Fibroblast of the aortic adventitia (primary cell): ENCODE measurements at regions not wholly inside any gene's neighbourhood (a gene's known extent, or its start where the extent isn't known, plus 50 kb on each side); places are given as distances from the start of the nearest gene placed in this dataset.
A peak's percentile ranks its signal among the peaks of the same experiment; 100 is the strongest.

Experiments used
- DNase-seq: peaks from one replicate; pipeline ENCODE4 v3.0.0-alpha.2; 2010; ENCODE audit warnings: low read depth
- H3K4me3 ChIP-seq: 2 replicates; pipeline ENCODE4 v1.5.1; 2011; ENCODE audit warnings: low read depth, mild to moderate bottlenecking, control low read depth, low read length, moderate library complexity
- CTCF ChIP-seq: IDR thresholded peaks from 2 replicates; pipeline ENCODE4 v1.5.1; 2011; ENCODE audit warnings: mild to moderate bottlenecking, low read length, control low read depth, inconsistent platforms; ENCODE audit not compliant: insufficient read depth

- peak; percentile 22 for DNase-seq
- TF ChIP-seq CTCF, result no peak
- H3K4me3 ChIP-seq, result no peak overlapping the region
These were observed 86.0 kb upstream of the FER start for GRCh38 chr5:108661590-108662219.

- H3K4me3 ChIP-seq, result no peak overlapping the region
- DNase-seq, result no peak
- no peak for TF ChIP-seq CTCF
These were observed 86.7 kb upstream of the FER start for GRCh38 chr5:108661024-108661423.

GRCh38 chr5:108660291-108660690 is 87.4 kb upstream of the FER start:
- TF ChIP-seq CTCF, result no peak
- H3K4me3 ChIP-seq, result no peak overlapping the region
- no peak for DNase-seq

- H3K4me3 ChIP-seq, result no peak overlapping the region
- no peak for DNase-seq
- no peak for TF ChIP-seq CTCF
These were observed 88.2 kb upstream of the FER start for GRCh38 chr5:108659531-108659930.

- DNase-seq, result peak; percentile 86
- TF ChIP-seq CTCF, result peak; percentile 28
- H3K4me3 ChIP-seq, result no peak overlapping the region
These were observed 91.8 kb upstream of the FER start for GRCh38 chr5:108655750-108656450.

GRCh38 chr5:108654051-108654450 is 93.6 kb upstream of the FER start:
- DNase-seq, result peak; percentile 26

More at GRCh38 chr5:108654051-108654450, 93.6 kb upstream of the FER start:
- TF ChIP-seq CTCF, result no peak
- no peak overlapping the region for H3K4me3 ChIP-seq
